ENCODE measurements at regions not wholly inside any gene's neighbourhood (a gene's known extent, or its start where the extent isn't known, plus 50 kb on each side); places are given as distances from the start of the nearest gene placed in this dataset.

- Histone ChIP-seq H3K9me3 (no peaks in the 10 kb centered on the region), H3K36me3 (ENCODE audit: low read depth, missing control alignments) (no peaks in the 10 kb centered on the region), H3K27me3 (no peaks in the 10 kb centered on the region), H3K27ac (no peak overlapping the region), H3K4me3 (no peak overlapping the region), H3K4me1 (no peaks in the 10 kb centered on the region)
- TF ChIP-seq POLR2A (IDR thresholded peaks at IDR 0.05) = no peak
- no peak for TF ChIP-seq CTCF (IDR thresholded peaks at IDR 0.05)
- intact Hi-C loops (cut with DNase I; ENCODE audit: low total_unique reads) = no loop called here
- no peak for DNase-seq
- 53 to 72% methylated on average over 2 of the region's 2 CpGs for WGBS, 2 donors
Measured at GRCh38 chr14:28406196-28406595, 360.4 kb upstream of the FOXG1 start.

DNA sequence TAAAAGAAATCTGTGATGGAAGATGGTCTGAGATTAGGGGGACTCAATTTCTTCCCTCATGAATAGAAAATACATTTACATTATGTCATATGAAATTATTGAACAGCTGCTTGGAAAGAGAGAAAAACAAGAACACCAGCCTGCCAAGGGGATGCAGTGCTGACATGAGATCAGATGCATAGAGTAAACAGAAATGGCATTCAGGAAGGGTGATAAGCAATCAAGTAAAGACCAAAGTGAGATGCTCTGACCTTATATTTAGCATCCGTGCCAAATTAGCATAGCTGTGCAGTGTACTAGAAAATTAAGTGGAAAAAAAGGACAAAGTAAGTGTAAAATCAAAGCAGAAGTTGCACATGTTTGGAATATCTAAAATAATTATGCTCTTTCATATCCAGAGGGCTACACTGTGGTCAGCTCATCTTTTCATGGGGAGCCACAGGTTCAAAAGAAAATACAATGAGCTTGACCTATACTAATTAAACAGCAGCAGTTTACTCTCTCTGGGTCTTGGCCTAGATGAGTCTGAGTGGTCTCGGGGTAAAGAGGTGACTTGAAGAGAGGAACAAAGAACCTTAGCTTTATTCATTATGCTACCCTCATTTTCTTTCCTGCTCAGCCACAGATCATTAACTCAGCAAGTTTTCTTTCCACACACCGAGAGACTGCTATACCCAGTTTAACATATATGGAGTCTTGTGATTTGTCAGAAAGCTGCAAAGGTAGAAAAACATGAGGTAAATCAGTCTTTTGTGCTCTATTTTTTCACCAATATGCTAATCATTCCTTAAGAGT is 359.4 kb upstream of the FOXG1 start:
- intact Hi-C loops (cut with DNase I; ENCODE audit: low total_unique reads) = no loop called here

GRCh38 chr14:28407996-28408395 is 358.6 kb upstream of the FOXG1 start:
- DNase-seq = no peak
- Histone ChIP-seq H3K4me1 (no peaks in the 10 kb centered on the region), H3K9me3 (no peaks in the 10 kb centered on the region), H3K36me3 (ENCODE audit: low read depth, missing control alignments) (no peaks in the 10 kb centered on the region), H3K27ac (no peak overlapping the region), H3K4me3 (no peak overlapping the region), H3K27me3 (no peaks in the 10 kb centered on the region)
- 69 to 71% methylated on average over 3 of the region's 3 CpGs for WGBS, 2 donors
- TF ChIP-seq POLR2A (IDR thresholded peaks at IDR 0.05) = no peak
- TF ChIP-seq CTCF (IDR thresholded peaks at IDR 0.05) = no peak
- intact Hi-C loops (cut with DNase I; ENCODE audit: low total_unique reads) = no loop called here

More for the DNA sequence above, 359.4 kb upstream of the FOXG1 start:
- H3K9me3 ChIP-seq = no peaks in the 10 kb centered on the region
- no peaks in the 10 kb centered on the region for H3K36me3 ChIP-seq (ENCODE audit: low read depth, missing control alignments)
- 74 to 83% methylated on average over 3 of the region's 3 CpGs for WGBS, 2 donors
- H3K4me3 ChIP-seq = no peak overlapping the region
- TF ChIP-seq POLR2A (IDR thresholded peaks at IDR 0.05) (no peak), CTCF (IDR thresholded peaks at IDR 0.05) (no peak)
- H3K27ac ChIP-seq = no peak overlapping the region
- no peaks in the 10 kb centered on the region for H3K27me3 ChIP-seq
- no peaks in the 10 kb centered on the region for H3K4me1 ChIP-seq
- no peak for DNase-seq

- no peaks in the 10 kb centered on the region for H3K36me3 ChIP-seq (ENCODE audit: low read depth, missing control alignments)
- no peak overlapping the region for H3K27ac ChIP-seq
- TF ChIP-seq CTCF (IDR thresholded peaks at IDR 0.05) (no peak), POLR2A (IDR thresholded peaks at IDR 0.05) (no peak)
- WGBS, 2 donors = 77 to 84% methylated on average over 3 of the region's 3 CpGs
- no peaks in the 10 kb centered on the region for H3K4me1 ChIP-seq
- no peaks in the 10 kb centered on the region for H3K9me3 ChIP-seq
- no peaks in the 10 kb centered on the region for H3K27me3 ChIP-seq
- intact Hi-C loops (cut with DNase I; ENCODE audit: low total_unique reads) = no loop called here
- H3K4me3 ChIP-seq = no peak overlapping the region
- no peak for DNase-seq
Measured at GRCh38 chr14:28412077-28412476, 354.5 kb upstream of the FOXG1 start.

DNA sequence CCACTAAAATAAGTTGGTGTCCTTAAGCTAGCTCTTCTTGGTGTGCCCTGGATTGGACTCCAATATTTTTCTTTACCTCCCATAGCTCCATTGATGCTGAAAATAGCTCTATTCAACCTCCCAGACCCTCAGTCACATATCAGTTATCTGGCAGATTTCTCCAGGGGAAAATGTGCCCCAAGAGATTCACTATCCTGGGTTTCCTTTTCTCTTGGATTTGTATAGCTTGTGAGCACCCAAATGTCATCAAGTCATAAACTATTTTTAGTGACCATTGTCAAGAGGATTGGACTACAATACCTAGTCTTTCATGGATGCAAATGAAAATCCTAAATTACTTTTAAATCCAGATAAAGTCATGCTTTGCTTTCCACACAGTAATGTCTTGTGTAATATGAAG is 339.6 kb upstream of the FOXG1 start:
- no peak overlapping the region for H3K27ac ChIP-seq

More for the DNA sequence above, 339.6 kb upstream of the FOXG1 start:
- intact Hi-C loops (cut with DNase I; ENCODE audit: low total_unique reads) = no loop called here
- Histone ChIP-seq H3K4me3 (no peak overlapping the region), H3K9me3 (no peaks in the 10 kb centered on the region), H3K4me1 (no peaks in the 10 kb centered on the region), H3K27me3 (no peaks in the 10 kb centered on the region), H3K36me3 (ENCODE audit: low read depth, missing control alignments) (no peaks in the 10 kb centered on the region)
- DNase-seq = no peak
- TF ChIP-seq CTCF (IDR thresholded peaks at IDR 0.05) = no peak
- no peak for TF ChIP-seq POLR2A (IDR thresholded peaks at IDR 0.05)
